Stimulated activated CD4-positive, alpha-beta T cell treated with anti-CD3 and anti-CD28 coated beads, Interleukin-15, amount 100 ng/mL, for 48 hours (primary cell): ENCODE measurements at regions not wholly inside any gene's neighbourhood (a gene's known extent, or its start where the extent isn't known, plus 50 kb on each side); places are given as distances from the start of the nearest gene placed in this dataset.
"Not testable (repeated sequence)": the region's sequence is repeated elsewhere in the genome, so short reads cannot be mapped to it uniquely, and the experiment has no call there.

Source experiments
- DNase-seq, 2 donors: peaks; one replicate each; pipeline ENCODE4 v3.0.0-alpha.2; 2020; ENCODE audit warnings: low read depth in 2 of 2

- DNase-seq: no peak
Observed at GRCh38 chr5:116897291-116897690, 322.7 kb upstream of the SEMA6A start.

DNA sequence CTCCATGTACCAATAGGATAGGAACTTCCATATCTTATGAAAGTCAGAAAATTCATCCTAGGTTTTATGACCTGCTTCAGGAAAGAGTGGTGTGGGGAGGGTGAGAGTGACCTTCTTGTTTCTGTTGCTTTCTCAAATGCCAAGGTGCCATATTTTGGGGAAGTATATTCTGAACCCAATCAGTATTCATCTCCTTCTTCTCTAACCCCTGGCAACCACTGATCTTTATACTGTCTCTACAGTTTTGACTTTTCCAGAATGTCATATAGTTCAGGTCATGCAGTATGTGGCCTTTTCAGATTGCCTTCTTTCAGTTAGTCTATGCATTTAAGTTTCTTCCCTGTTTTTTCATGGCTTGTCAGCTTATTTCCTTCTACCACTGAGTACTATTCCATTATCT is 321.4 kb upstream of the SEMA6A start:
- no peak for DNase-seq

DNA sequence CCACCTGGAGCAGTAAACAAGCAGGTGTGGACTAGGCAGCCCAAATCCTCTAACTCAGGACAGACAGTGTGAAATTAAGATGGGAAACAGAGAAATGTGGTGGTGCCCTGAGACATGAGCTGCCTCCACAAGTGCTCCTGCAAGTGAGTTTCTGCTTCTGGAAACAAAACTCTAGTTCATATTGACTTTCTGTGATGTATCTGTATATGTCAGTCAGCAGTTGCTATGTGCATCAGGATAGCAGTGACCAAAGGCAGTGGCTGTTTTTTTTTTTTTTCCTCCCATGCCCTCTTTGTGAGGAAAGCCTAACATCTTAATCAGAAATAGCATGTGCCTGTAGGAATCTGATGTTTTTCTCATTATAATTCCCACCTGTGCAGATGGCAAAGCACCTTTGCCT is 318.4 kb upstream of the SEMA6A start:
- DNase-seq: no peak

DNA sequence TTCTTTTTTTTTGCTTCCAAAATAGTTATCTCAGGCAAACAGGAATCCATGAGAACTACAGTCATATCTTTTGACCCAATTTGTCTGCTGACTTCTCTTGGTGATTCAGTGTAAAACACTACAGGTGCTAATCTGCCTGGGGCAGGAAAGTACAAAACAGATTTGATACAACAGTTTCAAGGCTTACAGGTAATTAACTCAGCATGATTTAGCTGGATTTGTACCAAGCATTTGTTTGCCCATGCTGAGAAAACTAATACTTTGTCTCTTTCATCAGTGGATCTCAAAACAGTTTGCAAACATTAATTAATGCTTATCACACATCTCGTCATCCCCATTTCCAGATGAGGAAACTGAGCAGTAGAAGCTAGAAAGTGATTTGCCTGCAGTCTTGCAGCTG is 312.5 kb upstream of the SEMA6A start:
- no peak for DNase-seq

DNA sequence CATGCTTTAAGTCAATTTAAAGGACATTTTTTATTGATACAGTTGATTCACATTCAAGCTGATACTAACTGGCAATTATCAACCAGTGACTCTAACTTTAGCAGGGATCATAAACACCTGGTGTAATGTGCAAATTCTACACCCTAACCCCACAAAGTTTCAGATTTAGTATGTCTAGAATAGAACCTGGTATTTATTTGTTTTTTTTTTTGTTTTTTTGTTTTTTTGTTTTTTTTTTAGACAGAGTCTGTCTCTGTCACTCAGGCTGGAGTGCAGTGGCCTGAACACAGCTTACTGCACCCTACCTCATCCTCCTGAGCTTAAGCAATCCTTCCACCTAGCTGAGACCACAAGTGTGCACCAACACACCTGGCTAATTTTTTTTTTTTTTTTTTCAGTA is 311.2 kb upstream of the SEMA6A start:
- DNase-seq: no peak

GRCh38 chr5:116883875-116884274 is 309.3 kb upstream of the SEMA6A start:
- DNase-seq: no peak

GRCh38 chr5:116881921-116882531 is 307.4 kb upstream of the SEMA6A start:
- no peak for DNase-seq

DNA sequence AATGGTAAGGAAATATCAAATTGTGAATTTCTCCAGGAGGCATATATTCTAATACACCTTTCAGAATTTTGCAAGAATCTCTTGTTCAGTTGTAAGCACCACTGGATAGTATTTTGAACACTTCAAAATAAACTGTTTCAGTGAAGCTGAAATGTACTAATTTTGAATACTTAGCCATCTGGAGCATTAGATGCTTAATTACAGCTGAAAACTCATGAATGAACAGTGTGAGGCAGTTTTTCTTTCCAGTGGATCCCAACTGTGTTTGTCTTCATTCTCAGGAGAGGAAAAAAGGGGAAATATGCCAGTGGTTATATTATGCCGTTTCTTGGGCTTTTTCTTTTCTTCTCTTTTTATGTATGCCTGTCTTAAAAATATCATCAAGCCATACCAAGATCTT is 306.0 kb upstream of the SEMA6A start:
- DNase-seq: no peak

- no peak for DNase-seq
Observed at GRCh38 chr5:116880150-116880549, 305.5 kb upstream of the SEMA6A start.

- no peak for DNase-seq
Observed at GRCh38 chr5:116876240-116876840, 301.7 kb upstream of the SEMA6A start.

- no peak for DNase-seq
Observed at GRCh38 chr5:116872986-116873385, 298.4 kb upstream of the SEMA6A start.

DNA sequence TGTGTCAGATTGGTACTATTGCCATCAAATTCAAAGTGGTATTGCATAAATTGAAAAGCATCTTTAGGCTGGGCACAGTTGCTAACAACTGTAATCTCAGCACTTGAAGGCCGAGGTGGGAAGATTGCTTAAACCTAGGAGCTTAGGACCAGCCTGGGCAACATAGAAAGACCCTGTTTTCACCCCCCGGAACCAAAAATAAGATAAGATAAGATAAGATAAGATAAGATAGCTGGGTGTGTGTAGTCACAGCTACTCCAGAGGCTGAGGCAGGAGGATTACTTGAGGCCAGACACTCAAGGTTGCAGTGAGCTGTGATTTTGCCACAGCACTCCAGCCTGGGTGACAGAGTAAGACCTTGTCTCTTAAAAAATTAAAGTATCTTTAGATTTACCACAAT is 297.9 kb upstream of the SEMA6A start:
- no peak for DNase-seq

DNA sequence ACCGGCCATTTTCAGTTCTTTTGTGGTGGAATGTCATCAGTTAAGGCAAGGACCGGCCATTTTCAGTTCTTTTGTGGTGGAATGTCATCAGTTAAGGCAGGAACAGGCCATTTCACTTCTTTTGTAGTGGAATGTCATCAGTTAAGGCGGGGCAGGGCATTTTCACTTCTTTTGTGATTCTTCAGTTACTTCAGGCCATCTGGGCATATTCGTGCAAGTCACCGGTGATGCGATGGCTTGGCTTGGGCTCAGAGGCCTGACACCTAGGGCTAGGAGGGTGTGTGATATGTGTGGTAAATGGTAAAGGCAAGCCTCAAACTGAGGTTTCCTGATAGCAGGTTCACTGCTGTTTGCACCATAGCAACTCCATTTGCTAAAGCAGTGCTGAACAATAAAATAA is 293.2 kb upstream of the SEMA6A start:
- DNase-seq: not testable (repeated sequence)

DNA sequence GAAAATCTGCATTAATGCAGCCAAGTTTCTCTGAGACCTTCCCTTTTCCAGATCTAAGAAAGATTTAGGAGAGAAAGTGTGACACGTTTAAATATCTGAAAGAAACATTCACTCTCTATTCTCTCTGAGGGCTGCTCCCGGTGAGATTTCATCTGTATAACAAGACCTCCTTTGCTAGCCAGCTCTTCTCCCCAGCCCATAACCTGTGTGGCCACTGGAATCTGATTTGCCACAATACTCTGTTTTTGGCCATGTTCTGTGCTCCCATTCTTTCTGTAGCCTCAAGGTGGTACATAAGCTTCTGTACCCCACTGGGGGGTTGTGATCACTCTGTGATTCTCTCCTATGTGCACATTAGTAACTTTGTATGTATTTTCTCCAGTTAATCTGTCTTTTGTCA is 291.0 kb upstream of the SEMA6A start:
- DNase-seq: no peak

- no peak for DNase-seq
Observed at GRCh38 chr5:116864838-116865190, 290.2 kb upstream of the SEMA6A start.

DNA sequence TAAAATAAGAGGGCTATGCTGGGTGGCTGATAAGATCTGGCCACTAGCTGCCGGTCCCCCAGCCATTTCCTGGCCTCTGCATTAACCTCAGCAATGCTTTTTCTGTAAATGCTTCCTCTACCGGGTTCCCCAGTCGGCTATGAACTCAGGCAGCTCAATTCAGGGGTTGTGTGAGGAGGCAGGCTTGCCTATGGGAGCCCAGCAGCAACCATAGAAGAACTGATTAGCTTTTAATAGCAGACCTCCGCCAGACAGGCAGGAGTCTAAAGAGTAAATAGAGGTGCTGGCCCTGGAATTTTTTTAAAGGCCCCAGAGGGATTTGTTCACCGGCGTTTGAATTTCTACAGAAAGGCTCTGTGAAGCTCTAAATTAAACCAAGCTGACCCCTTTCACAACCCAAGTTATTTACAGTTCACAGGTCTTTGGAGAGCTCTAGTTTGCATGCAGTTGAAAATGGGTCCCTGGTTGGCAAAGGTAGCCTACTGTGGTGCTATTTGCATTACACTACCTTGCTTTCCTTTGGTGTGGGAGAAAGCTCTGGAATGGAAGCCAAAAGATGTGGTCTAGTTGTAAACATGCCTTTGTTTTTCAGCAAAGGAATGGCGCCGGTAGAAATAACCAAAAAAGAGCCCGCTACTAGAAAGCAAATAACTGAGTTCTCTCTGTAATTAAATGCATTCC is 289.7 kb upstream of the SEMA6A start:
- no peak for DNase-seq

GRCh38 chr5:116862632-116863455 is 288.2 kb upstream of the SEMA6A start:
- DNase-seq: no peak

DNA sequence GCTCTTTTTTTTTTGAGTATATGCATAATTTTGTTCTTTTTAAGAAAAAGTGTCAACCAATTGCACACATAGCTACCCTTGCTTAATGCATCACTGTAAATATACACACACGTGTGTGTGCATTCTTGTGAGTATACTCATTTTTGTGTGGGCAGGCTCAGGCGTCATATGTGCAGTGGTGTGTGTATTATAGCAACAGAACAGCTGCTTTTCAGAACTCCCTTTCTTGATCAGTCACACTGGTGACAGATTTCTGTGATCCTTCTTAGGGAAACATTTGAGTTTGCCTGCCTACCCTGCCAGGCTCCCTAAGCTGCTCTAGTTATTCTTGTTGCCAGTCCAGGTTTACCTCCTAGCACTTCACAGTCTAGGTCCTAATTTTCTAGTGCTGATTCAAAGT is 287.0 kb upstream of the SEMA6A start:
- no peak for DNase-seq

DNA sequence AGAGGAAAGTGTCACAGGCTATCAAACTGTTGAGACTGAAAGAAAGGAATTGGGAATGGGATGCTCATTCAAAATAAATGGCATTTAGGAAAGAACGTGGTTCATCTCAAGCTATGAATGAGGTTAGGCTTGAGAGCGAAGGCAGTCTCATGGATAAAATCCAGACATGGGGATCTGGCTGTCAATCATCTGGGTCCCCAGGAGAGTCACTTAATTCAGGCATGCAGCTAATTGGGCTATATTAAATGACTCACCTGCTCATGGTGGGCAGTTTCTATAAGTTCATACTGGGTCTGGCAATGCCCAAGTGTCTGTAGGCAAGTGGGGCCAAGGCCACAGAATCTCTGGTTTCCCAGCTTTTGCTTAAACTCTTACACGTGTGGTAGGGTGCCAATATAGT is 286.5 kb upstream of the SEMA6A start:
- no peak for DNase-seq

DNA sequence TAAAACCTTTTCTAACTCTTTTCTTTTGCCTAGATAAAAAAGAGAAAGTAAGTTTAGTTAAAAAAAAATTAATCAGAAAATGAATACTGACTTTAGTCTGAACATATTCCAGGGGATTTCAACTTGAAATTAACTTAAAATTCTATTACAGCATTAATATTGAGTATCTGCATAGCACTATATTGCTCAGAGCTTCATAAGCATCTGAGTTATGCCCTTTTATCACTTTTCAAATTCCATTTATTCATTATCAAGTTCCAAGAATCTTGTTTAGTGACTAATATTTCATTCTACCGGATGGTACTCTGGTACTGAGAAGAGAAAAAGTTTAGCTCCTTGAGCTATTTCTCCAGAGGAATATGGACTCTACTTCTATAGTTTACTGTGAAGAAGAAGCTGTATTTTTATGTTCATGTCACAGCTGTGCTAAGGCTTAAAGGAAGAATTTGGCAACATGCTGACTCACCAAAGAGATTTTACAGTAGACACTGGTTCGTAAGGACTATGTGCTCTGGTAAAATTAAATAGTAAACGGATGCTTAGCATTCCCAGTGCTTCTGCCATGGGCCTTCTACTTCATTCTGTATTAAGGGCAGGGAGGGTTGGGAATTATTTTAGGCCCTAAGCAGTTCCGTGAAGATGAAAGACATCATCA is 285.2 kb upstream of the SEMA6A start:
- DNase-seq: no peak

DNA sequence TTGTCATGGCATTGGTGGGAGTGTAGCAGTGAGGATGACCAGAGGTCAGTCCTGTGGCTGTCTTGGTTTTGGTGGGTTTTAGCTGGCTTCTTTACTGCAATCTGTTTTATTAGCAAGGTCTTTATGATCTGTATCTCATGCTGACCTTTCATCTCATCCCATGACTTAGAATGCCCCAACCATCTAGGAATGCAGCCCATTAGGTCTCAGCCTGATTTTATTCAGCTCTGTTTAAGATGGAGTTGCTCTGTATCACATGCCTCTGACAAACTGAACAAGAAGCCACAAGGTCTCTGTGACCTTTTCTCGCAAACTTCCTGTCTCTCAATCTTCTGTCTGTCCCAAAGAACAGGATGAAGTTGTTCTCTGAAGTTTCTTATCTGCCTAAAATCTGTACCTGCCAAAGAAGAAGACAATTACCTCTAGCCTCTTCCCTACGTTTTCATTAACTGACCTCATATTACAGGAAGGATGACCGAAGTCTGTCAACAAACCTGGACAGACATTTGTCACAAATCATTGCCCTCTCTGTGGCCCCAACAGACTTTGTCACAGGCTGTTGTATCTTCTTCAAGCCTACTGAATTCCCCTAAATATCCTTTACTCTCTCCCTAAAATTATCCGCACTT is 284.2 kb upstream of the SEMA6A start:
- no peak for DNase-seq

DNA sequence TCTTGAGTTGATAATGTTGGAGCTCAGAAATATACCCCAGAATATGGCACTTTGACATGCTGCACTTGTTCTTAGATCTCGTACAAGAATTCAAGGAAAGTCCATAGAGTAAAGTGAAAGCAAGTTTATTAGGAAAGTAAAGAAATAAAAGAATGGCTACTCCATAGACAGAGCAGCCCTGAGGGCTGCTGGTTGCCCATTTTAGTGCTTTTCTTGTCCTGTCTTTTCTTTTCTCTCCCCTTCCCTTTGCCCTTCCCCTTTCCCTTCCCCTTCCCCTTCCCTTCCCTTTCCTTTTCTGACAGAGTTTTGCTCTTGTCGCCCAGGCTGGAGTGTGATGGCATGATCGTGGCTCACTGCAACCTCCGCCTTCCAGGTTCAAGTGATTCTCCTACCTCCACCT is 283.4 kb upstream of the SEMA6A start:
- DNase-seq: not testable (repeated sequence)
